HG02759 (cell line): ENCODE measurements at regions not wholly inside any gene's neighbourhood (a gene's known extent, or its start where the extent isn't known, plus 50 kb on each side); places are given as distances from the start of the nearest gene placed in this dataset.

Experiments used
- ATAC-seq: cut with Tn5 transposase; IDR thresholded peaks from one replicate; pipeline ENCODE4 v1.9.1; 2021; ENCODE audit warnings: mild to moderate bottlenecking, moderate library complexity; ENCODE audit not compliant: unreplicated experiment

- no peak for ATAC-seq
These were observed 626.1 kb downstream of the PTPRC start for GRCh38 chr1:199264911-199265310.

- no peak for ATAC-seq
These were observed 626.5 kb downstream of the PTPRC start for GRCh38 chr1:199265319-199265718.

- ATAC-seq: no peak
These were observed 630.4 kb downstream of the PTPRC start for GRCh38 chr1:199269241-199269640.

- ATAC-seq: no peak
These were observed 633.3 kb downstream of the PTPRC start for GRCh38 chr1:199272139-199272544.

DNA sequence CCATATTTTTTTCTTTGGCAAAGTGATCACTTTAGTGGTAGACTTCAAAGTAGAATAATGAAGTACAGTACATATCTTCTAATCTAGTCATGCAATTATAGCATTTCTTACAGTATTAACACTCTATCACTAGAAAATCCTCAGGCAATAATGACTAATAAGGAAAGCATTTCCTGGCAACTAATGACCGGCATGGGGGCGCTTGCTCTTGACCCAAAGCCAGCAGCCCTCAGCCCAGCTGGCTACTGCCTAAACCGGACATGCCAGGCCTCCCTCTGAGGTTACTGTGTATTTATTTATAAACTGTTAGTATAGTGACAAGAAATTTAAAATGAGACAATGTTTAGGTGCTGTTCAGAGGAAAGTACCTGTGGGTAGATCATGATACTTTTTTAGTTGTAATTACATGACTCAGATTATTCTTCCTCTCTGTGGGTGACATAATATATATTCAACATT lies 633.8 kb downstream of the PTPRC start:
- peak; percentile 87 for ATAC-seq

- ATAC-seq: no peak
These were observed 635.1 kb downstream of the PTPRC start for GRCh38 chr1:199273837-199274379.

GRCh38 chr1:199279067-199279466 lies 640.2 kb downstream of the PTPRC start:
- ATAC-seq: no peak

DNA sequence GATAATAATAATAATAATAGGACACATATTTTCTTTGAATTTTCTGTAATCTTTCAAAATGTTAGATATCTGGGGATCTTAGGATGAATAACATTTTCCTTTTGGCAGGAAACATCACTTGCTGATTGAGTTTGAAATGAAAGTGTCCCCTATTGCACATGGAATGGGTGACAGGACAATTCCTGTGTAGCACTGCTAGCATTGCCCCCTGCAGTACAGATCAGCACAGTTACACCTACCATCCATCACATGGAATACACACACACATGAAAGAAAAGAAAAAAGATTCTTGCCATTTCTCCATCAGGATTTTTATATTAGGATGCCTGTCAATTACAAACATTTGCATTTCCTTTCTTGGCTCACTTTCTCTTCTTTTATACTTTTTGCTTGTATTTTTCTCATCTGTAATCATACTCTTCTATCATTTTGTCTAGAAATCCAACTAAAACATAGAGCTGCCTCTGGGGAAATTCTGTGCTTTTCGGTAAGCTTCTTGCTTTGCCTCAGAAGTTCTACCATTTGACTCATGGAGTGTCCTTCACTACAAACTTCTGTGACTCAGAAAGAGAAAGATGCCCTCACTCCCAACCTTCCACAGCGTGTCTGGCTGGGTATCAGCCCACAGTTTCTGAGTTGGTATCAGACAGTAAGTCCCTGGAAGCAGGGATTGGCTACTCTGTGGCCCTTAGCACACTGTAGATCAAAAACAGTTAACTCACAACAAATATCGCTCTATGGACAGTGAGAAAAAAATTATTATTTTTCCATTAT lies 641.2 kb downstream of the PTPRC start:
- peak; percentile 85 for ATAC-seq

DNA sequence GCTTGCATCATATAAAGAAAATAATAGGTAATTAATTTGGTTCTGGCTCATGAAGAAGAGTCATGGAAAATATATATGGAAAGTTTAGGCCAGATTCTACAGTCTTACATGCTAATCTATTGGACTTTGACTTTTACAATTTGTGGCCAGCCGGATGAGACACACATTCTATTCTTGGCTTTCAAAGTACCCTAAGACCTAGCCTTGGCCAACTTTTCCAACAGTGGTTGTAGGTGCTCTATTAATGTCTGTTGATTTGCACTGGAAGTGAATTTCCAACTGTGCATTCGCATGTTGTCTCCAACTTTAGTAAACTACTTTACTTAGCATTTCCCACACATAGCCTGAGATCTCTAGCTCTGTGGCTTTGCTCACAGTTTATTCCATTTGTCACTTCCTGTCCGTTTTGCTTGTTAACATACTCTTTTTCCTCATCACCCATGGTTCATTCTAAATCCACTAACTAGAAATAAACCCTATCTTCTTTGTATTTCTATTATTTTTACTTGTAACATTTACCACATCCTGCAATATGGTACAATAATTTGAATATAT lies 644.0 kb downstream of the PTPRC start:
- ATAC-seq: no peak

- no peak for ATAC-seq
These were observed 645.0 kb downstream of the PTPRC start for GRCh38 chr1:199283794-199284193.

DNA sequence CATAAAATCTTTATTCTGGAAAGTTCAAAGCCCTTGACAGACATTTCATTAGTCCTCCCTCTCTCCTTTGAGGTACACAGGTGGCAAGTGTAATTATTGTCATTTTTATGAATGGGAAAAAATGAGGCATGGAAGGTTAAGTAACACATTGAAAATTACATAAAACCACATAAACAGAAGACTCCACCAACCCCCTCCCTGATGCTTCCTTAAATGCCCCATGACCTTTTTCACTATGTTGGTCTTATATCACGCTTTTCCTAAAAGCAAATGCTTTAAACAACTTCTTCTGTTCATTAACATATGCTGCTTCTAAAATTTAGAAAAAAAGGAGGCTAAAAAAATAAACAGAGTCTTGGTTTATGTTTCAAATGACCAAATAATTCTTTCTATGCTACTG lies 648.4 kb downstream of the PTPRC start:
- no peak for ATAC-seq

DNA sequence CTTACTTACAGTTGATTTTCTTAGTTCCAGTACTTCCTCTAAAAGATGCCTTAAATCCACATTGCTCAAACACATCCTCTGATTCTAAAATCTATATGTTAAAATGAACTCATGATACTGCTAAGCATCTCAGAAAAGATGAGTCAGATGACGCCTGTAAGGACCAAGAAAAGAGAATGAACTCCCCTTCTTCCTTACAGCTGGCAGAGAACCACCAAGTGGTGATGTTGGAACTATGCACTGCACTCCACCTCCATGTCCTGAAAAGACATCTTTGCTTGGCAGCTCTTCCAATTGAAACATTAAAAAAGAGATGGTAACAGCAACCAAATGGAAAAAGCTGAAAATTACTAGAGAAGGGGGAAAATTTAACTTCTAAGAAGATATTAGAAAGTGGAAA lies 648.8 kb downstream of the PTPRC start:
- no peak for ATAC-seq

GRCh38 chr1:199290186-199290585 lies 651.3 kb downstream of the PTPRC start:
- no peak for ATAC-seq

- ATAC-seq: no peak
These were observed 652.3 kb downstream of the PTPRC start for GRCh38 chr1:199291022-199291740.

DNA sequence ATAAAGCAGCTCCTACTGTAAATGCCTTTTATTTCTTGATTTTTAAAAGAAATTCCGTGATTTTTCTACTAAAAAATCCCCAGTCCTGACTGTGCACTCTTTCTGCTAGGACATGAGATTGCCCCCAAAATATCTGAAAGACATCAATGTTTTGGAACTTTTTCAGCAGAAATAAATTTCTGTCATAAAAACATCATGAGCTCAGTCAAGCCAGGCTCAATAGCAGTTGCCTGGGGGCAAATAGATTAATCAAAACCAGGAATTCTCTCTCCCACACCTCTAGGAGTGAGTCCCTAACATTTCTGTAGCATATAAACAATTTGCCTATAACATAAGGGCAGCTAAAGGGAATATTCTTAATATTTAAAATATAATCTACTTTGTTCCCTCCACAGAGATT lies 654.1 kb downstream of the PTPRC start:
- no peak for ATAC-seq

DNA sequence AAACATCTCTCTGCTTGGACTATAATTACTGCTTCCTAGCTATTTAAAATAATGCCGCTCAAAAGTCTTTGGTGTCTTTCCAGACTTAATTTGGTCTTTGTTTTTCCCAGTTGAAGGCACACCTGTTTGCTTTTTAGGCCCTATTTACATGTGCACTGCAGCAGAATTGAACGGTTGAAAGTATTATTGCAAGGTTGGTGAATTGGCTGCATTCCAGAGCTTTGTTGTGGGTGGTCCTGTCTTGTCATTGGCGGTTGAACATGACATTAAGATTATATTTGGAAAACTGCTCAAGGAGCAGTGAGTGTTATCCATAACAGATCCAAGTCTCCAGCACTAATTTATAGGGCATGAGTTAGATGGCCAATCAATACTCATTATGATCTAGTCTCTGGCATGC lies 656.3 kb downstream of the PTPRC start:
- no peak for ATAC-seq

- ATAC-seq: no peak
These were observed 658.3 kb downstream of the PTPRC start for GRCh38 chr1:199297174-199297573.

DNA sequence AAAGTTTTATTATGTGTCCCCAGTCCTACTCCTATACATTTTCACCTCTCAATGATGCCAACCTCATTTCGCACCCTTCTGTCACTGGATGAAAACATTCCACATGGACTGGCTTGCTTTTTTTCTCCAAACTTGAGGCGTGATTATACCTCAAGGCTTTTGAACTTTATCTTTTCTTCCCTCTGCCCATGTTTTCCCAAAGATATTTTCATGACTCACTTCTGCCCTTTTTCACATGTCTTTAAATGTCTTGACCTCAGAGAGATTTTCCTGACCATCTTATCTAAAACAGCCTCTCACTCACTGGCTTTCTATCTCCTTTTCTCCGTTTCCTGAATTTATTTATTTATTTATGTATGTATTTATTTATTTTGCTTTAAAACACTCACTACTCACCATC lies 659.0 kb downstream of the PTPRC start:
- no peak for ATAC-seq

DNA sequence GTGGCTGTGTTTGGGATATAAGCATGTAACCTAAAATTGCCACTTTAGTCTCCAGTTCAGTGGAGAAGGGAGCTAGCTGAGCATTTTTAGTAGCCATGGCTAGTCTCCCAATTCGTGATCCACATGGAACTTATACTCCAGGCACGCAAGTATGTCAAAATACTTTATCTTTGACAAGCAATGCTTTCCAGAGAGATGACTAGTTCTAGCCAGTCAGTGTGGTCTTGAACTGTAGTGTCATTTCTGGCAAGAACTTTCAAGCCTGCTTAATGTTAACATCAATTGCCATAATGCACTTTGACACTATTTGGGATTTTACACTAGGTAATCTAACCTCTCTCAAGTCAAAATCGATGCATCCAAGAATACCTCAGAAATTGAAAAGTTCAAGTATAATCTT lies 660.0 kb downstream of the PTPRC start:
- ATAC-seq: no peak

DNA sequence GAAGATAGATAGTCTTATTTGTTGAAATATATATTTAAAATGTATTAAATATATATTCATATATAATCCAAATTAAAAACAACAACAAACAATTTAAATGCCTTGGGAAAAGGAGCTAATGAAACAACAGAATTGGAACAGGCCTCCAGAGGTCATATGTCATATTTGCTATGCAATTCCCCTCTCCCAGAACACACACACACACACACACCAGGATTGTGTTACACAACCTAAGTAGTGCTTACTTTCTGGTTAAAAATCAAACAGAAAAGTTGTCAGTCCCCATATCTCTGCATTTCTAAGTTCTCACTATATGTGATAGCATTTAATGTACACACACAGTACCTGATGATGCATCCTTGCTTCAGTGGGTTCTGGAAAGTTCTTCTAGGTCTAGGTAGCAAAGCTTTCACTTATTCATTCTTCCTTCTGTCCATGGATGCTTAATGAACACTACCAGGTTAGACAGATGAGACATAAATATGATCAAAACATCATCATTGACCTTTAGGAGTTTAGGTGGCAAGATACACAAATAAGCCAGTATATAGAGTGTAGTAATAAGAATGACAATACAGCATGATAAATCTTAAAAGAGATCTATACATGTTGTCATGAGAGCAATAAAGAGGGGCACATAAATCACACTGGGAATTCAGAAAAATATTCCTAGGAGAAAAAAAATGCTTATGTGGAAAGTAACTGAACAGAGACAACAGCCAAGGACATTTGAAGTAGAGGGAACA lies 662.8 kb downstream of the PTPRC start:
- no peak for ATAC-seq

- no peak for ATAC-seq
These were observed 663.7 kb downstream of the PTPRC start for GRCh38 chr1:199302554-199302953.
